T-helper 2 cell treated with Interferon-gamma antibody and Interleukin-4, amounts not matched to agents 5 μg/mL and 100 μg/mL, for 36 hours (primary cell): ENCODE measurements at regions not wholly inside any gene's neighbourhood (a gene's known extent, or its start where the extent isn't known, plus 50 kb on each side); places are given as distances from the start of the nearest gene placed in this dataset.
"Not testable (repeated sequence)": the region's sequence is repeated elsewhere in the genome, so short reads cannot be mapped to it uniquely, and the experiment has no call there.

ENCODE experiments used
- DNase-seq: peaks from one replicate; pipeline ENCODE4 v3.0.0; 2021; ENCODE audit warnings: low spot score
- H3K27ac Mint-ChIP-seq: one replicate; pipeline ENCODE4 v1.8.0; 2021; ENCODE audit warnings: mild to moderate bottlenecking, mixed read lengths
- H3K27me3 Mint-ChIP-seq: one replicate; pipeline ENCODE4 v1.8.0; 2021; ENCODE audit warnings: low read depth, mixed read lengths
- H3K36me3 Mint-ChIP-seq: one replicate; pipeline ENCODE4 v1.8.0; 2021; ENCODE audit warnings: low read depth, mixed read lengths
- H3K4me1 Mint-ChIP-seq: one replicate; pipeline ENCODE4 v1.8.0; 2021; ENCODE audit warnings: low read depth, mixed read lengths
- H3K4me3 Mint-ChIP-seq: one replicate; pipeline ENCODE4 v1.8.0; 2022; ENCODE audit warnings: mild to moderate bottlenecking, moderate library complexity, mixed read lengths
- H3K9me3 Mint-ChIP-seq: one replicate; pipeline ENCODE4 v1.8.0; 2021; ENCODE audit warnings: mixed read lengths

DNA sequence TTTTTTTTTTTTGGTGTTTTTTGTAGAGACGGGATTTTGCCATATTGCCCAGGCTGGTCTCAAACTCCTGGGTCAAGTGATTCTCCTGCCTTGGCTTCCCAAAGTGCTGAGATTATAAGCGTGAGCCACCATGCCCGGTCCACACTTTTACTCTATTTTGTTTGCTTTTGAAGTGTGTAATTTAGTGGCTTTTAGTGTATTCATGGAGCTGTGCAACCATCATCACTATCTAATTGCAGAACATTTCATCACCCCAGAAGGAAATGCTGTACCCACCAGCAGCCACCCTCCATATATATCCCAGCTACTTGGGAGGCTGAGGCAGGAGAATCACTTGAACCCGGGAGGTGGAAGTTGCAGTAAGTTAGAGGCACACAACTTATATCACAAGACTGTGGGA lies 136.9 kb upstream of the ERRFI1 start:
- Mint-ChIP-seq H3K36me3 (no peaks in the 10 kb centered on the region), H3K4me3 (no peak overlapping the region), H3K9me3 (no peaks in the 10 kb centered on the region), H3K4me1 (peaks cover 16% of the 10 kb centered on the region), H3K27me3 (peaks cover 2% of the 10 kb centered on the region), H3K27ac (no peak overlapping the region)
- no peak for DNase-seq

DNA sequence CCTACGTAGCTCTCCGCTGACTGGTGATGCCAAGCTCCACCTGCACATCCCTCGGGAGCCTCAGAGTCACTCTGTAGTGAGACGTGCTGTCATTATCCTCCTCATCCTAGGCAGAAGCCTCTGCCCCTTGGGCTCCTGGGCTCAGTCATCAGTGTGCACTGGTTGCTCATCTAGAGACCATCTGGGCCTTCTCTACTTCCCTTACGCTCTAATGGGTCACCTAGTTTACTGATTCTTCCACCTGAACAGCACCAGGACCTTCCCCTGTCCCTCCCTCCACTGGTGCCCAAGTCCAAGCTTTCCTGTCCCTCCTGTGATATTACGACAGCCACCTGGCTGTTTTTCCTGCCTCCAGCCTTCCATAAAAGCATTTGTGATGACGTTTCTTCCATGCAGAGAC lies 136.1 kb upstream of the ERRFI1 start:
- H3K27ac Mint-ChIP-seq: no peak overlapping the region
- peaks cover 9% of the 10 kb centered on the region for H3K4me1 Mint-ChIP-seq
- DNase-seq: no peak
- no peaks in the 10 kb centered on the region for H3K36me3 Mint-ChIP-seq
- no peak overlapping the region for H3K4me3 Mint-ChIP-seq
- peaks cover 2% of the 10 kb centered on the region for H3K27me3 Mint-ChIP-seq
- no peaks in the 10 kb centered on the region for H3K9me3 Mint-ChIP-seq

DNA sequence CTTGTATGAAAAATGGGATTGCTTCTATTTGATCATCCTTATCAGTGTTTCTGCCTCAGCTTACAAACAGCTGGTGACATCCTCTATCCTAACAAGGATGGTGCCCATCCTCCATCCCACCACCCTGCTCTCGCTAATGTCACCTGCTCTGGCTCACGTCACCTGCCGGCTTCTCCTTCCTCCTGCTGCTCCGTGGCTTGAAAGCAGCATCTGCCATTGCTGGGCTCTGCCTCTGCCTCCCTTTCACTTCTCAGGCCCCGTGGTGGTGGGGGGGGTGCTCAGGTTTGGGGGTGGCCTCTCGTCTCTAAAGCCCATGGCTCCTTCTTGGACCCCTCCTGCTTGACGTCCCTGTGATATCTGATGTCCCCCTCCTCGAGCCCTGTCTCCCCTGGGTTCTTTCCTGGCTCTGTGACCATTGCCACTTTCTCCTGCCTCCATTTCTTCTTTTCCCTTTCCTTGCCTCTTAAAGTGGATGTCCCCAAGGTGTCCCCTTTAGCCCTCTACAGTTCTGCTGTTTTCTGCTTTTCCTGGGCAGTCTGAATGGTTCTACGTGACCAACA lies 135.5 kb upstream of the ERRFI1 start:
- Mint-ChIP-seq H3K4me1 (peaks cover 5% of the 10 kb centered on the region), H3K27ac (no peak overlapping the region), H3K4me3 (no peak overlapping the region), H3K36me3 (no peaks in the 10 kb centered on the region), H3K9me3 (no peaks in the 10 kb centered on the region), H3K27me3 (peaks cover 5% of the 10 kb centered on the region)
- no peak for DNase-seq

DNA sequence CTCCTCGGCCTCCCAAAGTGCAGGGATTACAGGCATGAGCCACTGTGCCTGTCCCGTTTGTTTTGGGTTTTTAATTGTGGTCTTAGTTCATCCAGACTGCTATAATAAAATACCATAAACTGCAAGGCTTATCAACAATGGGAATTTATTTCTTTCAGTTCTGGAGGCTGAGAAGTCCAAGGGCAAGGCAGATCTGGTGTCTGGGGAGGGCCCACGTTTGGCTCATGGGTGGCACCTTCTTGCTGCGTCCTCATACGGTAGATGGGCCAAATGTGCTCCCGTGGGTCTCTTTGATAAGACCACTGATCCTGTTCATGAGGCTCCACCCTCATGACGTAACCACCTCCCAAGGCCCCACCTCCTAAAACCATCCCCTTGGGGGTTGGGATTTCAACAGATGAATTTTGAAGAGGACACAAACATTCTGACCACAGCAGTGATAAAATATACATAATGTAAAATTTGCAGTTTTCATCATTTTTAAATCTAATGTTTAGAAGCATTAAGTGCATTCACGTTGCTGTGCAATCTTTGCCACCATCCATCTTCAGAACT lies 133.4 kb upstream of the ERRFI1 start:
- Mint-ChIP-seq H3K36me3 (no peaks in the 10 kb centered on the region), H3K27ac (no peak overlapping the region), H3K9me3 (no peaks in the 10 kb centered on the region), H3K4me3 (no peak overlapping the region), H3K27me3 (peaks cover 5% of the 10 kb centered on the region), H3K4me1 (peaks cover 5% of the 10 kb centered on the region)
- DNase-seq: no peak

DNA sequence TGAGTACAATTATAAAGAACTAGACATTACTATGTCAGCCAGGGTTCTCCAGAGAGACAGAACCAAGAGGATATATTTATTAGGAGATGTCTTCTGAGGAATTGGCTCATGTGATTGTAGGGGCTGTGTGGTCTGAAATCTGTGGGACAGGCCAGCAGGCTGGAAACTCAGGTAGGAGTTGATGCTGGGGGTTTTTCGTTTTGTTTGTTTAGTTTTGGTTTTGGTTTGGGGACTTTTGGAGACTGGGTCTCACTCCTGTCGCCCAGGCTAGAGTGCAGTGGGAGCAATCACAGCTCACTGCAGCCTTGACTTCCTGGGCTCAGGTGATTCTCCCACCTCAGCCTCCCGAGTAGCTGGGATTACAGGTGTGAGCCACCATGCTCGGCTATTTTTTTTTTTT lies 132.9 kb upstream of the ERRFI1 start:
- H3K27me3 Mint-ChIP-seq: peaks cover 5% of the 10 kb centered on the region
- H3K36me3 Mint-ChIP-seq: no peaks in the 10 kb centered on the region
- no peak for DNase-seq
- H3K9me3 Mint-ChIP-seq: no peaks in the 10 kb centered on the region
- peaks cover 5% of the 10 kb centered on the region for H3K4me1 Mint-ChIP-seq
- no peak overlapping the region for H3K4me3 Mint-ChIP-seq
- no peak overlapping the region for H3K27ac Mint-ChIP-seq

DNA sequence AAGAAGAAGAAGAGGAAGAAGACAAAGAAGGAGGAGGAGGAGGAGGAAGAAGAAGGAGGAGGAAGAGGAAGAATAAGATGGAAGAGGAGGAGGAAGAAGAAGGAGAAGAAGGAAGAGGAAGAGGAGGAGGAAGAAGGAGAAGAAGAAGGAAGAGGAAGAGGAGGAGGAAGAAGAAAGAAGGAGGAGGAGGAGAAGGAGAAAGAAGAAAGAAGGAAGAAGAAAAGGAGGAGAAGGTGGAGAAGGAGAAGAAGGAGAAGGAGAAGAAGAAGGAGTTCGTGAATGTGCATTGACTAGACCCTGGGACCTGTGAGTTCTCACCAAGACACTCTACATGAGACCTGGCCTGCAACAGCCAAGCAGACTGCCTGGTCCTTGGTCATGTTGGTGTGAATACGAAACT lies 131.7 kb upstream of the ERRFI1 start:
- no peak for DNase-seq
- Mint-ChIP-seq H3K27ac (no peak overlapping the region), H3K9me3 (peaks cover 9% of the 10 kb centered on the region), H3K36me3 (peaks cover 2% of the 10 kb centered on the region), H3K4me3 (no peak overlapping the region), H3K27me3 (peaks cover 5% of the 10 kb centered on the region), H3K4me1 (peaks cover 14% of the 10 kb centered on the region)

DNA sequence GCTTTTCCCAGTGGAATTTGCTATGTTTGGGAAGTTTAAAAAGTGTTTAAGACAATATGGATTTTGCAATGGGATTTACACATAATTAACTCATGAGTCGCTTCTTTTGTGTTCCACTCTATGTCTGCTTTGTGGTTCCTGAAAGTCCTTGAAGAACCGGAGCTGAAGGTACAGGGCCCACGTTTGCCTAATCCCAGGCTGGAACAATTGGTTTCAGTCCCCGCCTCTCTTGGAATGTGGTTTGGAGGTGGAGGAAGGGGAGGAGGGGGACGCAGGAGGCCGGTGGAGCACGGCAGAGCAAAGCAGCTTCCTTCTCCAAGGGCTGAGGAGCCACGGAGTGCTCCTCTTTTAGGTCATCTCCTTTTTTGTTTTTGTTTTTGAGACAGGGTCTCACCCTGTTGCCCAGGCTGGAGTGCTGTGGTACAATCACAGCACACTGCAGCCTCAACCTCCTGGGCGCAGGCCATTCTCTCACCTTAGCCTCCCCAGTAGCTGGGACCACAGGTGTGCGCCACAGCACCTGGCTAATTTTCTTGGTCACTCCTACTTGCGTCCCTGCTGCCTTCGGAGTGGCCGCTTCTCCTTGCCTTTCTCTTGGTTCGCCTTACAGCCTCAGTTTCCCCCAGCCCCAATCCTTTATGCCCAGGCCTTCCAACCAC lies 129.5 kb upstream of the ERRFI1 start:
- Mint-ChIP-seq H3K9me3 (peaks cover 11% of the 10 kb centered on the region), H3K4me1 (peaks cover 32% of the 10 kb centered on the region), H3K36me3 (peaks cover 5% of the 10 kb centered on the region), H3K27ac (no peak overlapping the region), H3K27me3 (peaks cover 3% of the 10 kb centered on the region), H3K4me3 (no peak overlapping the region)
- no peak for DNase-seq

DNA sequence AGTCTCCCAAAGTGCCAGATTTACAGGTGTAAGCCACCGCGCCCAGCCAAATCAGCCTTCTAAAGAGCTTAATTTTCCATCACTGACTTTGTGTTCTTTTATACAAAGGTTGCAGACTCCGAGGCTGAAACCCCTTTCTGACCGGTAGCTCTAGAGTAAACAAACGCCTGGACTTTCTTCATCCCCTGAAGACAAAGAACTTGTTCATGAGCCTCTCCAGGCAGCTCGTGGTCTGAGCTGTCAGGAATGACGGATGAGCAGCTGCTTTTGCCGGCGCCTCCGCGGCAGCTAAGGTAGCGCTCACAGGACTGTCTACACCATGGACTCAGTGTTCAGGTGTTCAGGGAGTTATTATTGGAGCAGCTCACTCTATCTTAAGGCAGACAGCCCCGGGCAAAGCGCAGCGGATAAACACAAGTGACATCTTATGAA lies 128.5 kb upstream of the ERRFI1 start:
- H3K27me3 Mint-ChIP-seq: peaks cover 3% of the 10 kb centered on the region
- no peak overlapping the region for H3K27ac Mint-ChIP-seq
- no peak overlapping the region for H3K4me3 Mint-ChIP-seq
- peaks cover 33% of the 10 kb centered on the region for H3K4me1 Mint-ChIP-seq
- H3K36me3 Mint-ChIP-seq: peaks cover 6% of the 10 kb centered on the region
- peaks cover 11% of the 10 kb centered on the region for H3K9me3 Mint-ChIP-seq
- DNase-seq: no peak

DNA sequence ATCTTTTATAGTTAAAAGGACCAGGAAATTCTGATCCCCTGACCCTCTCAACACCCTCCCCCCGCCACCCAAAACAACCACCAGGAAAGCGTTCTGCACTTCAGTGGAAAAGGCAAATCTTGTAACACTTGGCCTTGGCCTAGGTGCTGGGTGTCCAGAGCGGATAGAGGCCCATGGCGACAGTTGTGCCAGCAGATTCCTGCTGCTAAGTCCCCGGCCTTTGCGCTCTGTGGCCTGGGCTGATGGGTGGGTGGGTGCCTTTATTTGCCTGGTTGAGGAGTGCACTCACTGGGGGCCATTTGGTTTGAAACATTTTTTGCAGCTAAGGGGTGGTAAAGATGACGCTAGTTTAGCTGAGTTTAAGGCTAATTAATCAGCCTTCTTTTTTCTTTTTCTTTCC lies 127.9 kb upstream of the ERRFI1 start:
- Mint-ChIP-seq H3K4me3 (no peak overlapping the region), H3K9me3 (peaks cover 11% of the 10 kb centered on the region), H3K36me3 (peaks cover 6% of the 10 kb centered on the region), H3K27me3 (peaks cover 3% of the 10 kb centered on the region), H3K4me1 (peaks cover 39% of the 10 kb centered on the region), H3K27ac (no peak overlapping the region)
- no peak for DNase-seq

DNA sequence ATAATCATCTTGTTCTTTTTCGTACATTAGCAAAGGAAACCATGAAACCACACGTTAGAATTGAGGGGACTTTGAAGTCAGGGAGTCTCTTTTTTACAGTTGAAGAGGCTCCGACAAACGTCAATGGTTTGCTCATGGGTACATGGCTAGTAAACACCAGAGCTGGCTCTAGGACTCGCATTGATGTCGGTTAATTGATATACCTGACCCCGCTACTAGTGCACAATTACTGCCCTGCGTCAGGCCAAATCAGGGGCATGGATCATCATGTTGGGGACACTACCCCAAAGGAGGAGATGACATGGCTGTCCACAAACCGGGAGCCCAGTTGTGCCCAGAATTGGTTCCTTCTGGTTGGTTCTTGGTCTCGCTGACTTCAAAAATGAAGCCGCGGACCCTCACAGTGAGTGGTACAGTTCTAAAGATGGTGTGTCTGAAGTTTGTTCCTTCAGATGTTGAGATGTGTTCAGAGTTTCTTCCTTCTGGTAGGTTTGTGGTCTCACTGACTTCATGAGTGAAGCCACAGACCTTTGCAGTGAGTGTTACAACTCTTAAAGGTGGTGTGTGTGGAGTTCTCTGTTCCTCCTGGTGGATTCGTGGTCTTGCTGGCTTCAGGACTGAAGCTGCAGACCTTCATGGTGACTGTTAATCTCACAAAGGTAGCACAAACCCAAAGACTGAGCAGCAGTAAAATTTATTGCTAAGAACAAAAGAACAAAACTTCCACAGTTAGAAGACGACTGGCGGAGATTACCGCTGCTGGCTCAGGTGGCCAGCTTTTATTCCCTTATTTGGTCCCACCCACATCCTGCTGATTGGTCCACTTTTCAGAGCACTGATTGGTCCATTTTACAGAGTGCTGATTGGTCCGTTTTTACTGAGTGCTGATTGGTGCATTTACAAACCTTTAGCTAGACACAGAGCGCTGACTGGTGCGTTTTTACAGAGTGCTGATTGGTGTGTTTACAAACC lies 126.9 kb upstream of the ERRFI1 start:
- Mint-ChIP-seq H3K27ac (peak overlapping the region; percentile 96), H3K4me1 (peaks cover 42% of the 10 kb centered on the region), H3K36me3 (peaks cover 6% of the 10 kb centered on the region), H3K9me3 (peaks cover 11% of the 10 kb centered on the region), H3K27me3 (peaks cover 3% of the 10 kb centered on the region), H3K4me3 (peak overlapping the region; percentile 63)
- DNase-seq: peak; percentile 44

DNA sequence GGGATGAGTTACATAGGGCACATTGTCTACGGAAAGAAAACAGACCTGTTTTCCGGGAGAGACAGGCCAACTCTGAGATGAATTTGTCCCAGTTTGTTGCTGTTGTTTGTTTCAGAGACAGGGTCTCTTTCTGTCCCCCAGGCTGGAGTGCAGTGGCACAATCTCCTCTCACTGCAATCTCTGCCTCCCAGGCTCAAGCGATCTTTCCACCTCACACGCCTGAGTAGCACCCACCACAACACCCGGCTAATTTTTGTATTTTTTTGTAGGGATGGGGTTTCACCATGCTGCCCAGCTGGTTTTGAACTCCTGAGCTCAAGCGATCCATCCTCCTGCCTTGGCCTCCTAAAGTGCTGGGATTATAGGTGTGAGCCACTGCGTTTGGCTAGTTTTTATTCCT lies 125.5 kb upstream of the ERRFI1 start:
- peak overlapping the region; percentile 63 for H3K4me3 Mint-ChIP-seq
- peaks cover 11% of the 10 kb centered on the region for H3K9me3 Mint-ChIP-seq
- no peak for DNase-seq
- H3K27me3 Mint-ChIP-seq: no peaks in the 10 kb centered on the region
- peaks cover 6% of the 10 kb centered on the region for H3K36me3 Mint-ChIP-seq
- peaks cover 50% of the 10 kb centered on the region for H3K4me1 Mint-ChIP-seq
- H3K27ac Mint-ChIP-seq: peak overlapping the region; percentile 96

DNA sequence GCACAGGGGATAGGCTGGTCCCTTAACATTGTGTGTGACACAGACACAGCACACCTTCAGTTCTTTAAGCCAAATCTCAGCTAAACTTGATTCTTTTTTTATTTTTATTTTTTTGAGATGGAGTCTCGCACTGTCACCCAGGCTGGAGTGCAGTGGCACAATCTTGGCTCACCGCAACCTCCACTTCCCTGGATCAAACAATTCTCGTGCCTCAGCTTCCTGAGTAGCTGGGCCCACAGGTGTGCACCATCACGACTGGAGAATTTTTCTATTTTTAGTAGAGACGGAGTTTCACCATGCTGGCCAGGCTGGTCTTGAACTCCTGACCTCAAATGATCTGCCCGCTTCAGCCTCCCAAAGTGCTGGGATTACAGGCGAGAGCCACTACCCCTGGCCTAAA lies 123.6 kb upstream of the ERRFI1 start:
- Mint-ChIP-seq H3K9me3 (peaks cover 11% of the 10 kb centered on the region), H3K4me3 (peak overlapping the region; percentile 9), H3K4me1 (peaks cover 59% of the 10 kb centered on the region)
- not testable (repeated sequence) for H3K27ac Mint-ChIP-seq, DNase-seq, H3K36me3 Mint-ChIP-seq, H3K27me3 Mint-ChIP-seq

DNA sequence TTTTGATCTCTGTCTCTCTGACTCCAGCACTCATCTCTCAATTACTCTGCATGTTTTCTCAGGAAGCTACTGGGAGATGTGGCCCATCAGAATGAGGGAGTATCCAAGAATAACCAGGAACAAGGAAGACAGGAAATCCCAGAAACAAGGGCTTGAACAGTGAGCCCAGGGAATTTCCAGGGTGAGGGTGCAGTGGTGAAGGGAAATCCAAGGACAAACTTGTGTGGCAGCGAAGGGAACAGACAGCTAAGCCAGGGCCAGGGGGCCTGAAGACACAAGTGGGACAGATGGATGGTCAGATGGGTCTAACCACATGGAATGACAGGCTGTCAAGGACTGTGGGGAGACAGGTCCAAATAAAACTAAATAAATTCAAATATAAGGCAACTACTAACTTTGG lies 121.8 kb upstream of the ERRFI1 start:
- Mint-ChIP-seq H3K4me1 (peaks cover 50% of the 10 kb centered on the region), H3K27ac (no peak overlapping the region), H3K9me3 (peaks cover 4% of the 10 kb centered on the region), H3K4me3 (no peak overlapping the region), H3K36me3 (peaks cover 4% of the 10 kb centered on the region), H3K27me3 (no peaks in the 10 kb centered on the region)
- no peak for DNase-seq
